ENCODE measurements at regions not wholly inside any gene's neighbourhood (a gene's known extent, or its start where the extent isn't known, plus 50 kb on each side); places are given as distances from the start of the nearest gene placed in this dataset.

DNA sequence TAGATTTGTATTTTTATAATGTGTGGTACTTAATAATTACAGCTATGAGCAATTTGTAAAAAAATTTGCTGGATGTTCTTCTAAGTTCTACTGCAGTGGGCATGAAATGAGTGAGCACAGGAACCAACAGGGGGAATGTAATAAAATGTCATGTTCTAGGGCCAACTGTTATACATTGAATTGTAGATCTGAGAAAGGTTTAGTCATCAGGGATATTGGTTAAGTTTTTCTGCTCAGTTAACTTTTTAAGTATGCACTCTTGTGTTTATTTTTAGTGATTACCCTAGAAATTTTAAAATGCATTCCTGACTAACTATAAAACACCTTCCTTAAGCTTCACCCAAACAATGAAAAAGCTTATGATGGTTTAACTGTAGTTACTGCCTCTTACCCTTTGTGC is 101.8 kb downstream of the CAND1 start:
- peak; percentile 79 for DNase-seq

DNA sequence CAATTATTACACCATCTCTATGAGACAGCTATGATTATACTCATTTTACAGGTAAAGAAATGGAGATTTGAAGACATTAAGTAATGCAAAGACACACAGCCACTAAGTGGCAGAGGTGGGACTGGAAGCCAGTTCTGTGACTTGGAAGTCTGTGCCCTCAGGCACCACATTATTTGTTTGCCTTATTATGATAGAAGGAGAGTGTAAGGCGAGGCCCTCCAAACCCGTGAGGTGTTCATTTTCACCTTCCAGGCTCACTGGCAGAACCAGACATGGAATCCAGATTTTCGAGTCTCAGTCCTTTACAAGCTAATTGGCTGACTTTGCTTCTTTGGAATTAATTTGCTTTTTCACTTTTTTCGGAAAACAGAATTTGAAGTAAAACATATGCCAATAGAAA is 107.9 kb downstream of the CAND1 start:
- no peak for DNase-seq

DNA sequence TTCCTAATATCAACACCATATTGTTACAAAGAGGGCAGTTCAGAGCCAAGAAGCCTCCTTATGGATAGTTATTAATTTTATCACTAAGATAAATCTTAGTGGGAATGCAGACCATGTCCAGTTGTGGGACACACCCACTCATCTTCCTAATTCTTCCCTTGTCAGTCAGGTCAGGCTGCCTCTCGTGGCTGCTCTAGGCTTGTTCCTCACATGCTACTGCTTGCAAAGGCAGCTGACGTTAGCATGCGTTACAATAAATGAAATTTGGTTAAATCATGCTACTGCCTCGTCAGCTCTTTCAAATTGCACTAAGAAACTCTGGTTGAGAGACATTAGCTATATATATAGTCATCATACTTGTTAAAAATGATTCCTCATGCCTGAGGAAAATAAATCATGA is 108.4 kb downstream of the CAND1 start:
- no peak for DNase-seq

DNA sequence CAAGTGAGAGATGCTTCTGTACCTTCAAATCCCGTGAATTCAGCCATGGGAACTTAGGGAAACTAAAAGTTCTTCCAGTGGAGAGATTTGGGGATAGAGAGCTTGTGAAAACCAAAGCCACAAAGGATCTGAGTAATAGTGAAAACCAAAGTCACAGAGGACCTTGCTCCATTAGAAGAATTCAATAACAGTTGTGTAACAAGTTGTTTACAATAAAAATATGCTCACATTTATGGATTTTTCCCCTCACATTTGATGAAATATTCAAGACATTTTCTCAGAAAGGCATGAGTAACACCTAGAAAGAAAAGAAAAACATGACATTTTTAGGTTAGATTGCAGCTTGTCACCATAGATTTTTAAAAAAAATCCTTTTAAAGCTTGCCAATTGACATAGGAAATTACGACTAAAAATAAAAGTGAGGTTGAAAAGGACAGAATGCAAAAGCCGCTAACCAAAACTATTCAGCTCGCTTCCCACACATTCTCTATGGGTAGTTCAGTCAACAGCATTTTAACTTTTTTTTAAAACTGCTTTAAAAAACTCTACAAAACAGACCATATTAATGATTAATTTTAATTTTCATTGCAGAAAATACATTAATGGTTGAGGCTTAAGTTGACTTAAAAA is 113.2 kb downstream of the CAND1 start:
- DNase-seq = no peak

DNA sequence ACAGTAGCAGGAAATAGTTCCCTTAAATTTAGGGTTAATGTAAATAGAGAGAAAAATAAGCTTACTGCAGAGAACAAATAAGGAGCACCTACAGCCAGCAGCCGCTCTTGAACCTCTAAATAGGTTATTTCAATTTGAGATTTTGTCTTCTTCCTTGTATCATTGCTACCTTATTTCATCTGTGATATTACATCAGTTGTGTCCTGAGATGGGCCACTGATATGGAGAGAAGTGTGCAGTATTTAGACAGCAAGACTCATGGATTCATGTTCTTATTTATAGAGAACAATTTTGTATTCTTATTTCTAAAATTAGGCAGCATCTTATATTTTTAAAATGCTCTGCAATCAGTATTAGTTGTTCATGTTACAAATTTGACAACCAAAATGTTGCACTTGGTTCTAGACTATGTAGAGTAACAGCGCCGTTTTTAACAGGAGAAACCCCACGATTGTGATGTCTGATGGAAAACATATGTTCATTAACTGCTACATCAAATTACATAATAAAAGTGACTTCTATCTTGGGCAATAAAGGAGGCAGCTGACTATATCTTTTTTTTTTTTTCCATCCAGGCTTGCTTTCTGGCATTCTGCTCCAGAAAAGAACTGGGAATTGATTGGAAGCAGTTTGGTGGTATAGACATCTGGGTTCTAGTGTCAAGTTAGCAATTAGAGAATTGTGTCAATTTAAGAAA is 117.9 kb downstream of the CAND1 start:
- no peak for DNase-seq

DNA sequence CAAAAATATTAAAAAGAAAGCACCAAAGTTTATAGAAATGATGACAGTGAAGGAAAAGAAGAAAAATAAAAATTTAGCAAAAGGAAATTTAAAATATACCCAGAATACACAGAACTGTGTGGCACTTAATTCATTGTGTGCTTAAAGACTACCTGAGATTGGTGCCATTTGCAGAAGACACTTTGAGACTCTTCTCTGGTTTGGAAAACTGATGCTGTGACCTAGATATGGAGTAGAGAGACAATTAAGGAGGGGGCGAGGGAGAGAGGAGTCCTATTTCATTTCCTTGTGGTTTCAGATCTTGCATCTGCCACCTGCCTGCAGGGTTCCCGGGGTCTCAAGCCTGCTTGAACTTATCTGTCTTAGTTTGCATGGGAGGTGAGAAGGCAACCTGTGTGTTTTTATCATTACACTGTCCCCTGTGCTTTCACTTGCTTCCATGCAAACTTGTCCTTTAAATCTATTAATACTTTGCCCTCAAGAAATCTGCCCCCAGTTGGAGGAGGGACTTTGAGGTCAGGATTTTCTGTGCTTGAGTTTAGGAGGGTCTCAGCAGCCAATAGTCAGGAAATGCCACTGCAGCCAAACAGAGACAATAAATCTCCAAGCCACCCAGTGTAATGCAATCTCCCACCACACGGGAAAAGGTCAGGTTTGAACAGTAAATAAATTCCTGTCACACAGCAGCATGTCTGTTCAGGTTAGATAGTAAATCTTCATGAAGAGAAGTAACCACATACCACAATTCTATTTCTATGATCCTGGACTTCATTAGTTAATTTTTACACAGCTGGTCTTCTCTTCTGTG is 119.4 kb downstream of the CAND1 start:
- peak; percentile 57 for DNase-seq

DNA sequence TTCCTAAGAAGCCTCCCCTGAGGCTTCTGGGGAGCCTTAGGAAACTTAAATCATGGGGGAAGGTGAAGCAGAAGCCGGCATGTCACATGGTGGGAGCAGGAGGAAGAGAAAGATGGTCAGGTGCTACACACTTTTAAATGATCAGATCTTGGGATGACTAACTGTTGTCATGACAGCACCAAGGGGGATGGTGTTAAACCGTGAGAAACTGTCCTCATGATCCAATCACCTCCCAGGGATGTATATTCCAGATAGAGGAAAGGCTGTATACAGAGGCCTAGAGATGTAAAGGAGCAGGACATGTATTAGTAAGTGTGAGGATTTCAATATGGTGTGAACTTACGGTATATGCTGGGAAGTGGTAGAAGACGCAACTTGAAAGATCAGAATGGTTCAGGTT is 121.1 kb downstream of the CAND1 start:
- no peak for DNase-seq

DNA sequence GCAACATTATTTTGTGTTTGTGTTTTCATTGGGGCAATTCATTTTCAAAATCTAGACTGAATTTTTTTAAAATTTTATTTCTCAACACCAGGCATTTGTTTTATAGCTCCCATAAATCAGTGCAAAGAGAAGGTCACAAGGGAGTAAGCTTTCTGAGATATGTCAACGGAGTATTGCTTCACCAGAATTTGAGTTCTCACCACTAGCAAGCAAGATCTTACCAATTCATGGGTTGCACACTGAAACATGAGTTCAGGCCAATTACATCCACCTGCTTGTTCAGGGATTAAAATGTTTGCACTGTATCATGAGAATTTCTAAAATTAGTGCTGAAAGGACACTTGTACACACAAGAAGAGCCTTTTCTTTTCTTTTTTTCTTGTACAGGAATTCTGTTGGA is 121.9 kb downstream of the CAND1 start:
- DNase-seq = no peak

DNA sequence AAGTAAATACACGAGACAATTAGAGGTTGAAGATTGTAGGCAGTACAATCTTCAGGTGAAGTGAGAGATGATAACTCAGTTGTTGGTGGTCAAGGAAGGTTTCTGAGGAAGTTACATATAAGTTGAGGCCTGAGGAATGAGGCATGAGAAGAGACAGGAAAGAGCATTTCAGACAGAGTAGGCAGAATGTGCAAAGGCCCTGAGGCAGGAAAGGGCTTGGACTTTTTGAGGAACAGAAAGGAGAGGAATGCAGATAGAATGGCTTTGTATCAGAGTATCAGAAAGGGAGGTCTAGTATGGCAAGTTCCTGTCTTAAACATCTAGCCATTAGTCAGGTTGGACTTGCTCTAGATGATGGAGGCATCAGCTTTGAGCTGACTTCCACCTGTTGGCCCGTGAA is 122.5 kb downstream of the CAND1 start:
- DNase-seq = no peak

DNA sequence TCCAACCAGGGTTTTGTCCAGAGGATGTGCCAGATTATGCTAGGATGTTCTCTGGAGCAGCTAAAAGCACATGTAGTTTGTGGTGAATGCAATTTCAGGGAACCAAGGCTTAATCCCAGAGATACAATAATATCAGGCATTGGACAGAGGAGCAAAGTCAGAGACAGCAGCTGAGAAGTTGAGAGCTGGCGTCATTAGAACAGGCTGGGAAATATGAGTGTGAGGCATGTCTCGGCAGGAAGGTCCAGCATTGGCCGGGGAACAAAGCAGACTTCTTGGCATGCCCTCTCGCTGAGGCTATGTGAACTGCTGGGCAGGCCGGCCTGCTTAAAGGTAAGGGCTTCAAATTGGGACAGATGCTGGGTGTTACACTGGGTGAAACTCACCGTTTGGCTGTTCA is 125.4 kb downstream of the CAND1 start:
- DNase-seq = no peak

DNA sequence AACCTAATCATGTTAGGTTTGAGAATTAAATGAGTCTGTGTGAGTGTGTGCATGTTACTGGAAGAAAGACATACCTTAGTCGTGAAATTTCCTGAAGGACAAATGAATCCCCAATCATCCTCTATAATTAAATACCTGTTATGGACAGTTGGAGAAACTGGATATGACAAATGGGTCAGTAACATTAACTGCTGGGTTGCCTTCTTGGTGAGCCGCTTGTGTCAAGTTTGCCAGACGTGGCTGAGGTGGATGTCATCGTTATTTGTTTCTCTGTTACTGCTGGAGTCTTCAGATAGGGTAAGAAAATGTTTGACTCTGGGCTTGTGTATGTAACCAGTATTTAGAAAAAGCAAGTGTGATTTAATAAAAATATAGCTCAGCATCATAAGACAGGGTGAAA is 131.6 kb downstream of the CAND1 start:
- no peak for DNase-seq

DNA sequence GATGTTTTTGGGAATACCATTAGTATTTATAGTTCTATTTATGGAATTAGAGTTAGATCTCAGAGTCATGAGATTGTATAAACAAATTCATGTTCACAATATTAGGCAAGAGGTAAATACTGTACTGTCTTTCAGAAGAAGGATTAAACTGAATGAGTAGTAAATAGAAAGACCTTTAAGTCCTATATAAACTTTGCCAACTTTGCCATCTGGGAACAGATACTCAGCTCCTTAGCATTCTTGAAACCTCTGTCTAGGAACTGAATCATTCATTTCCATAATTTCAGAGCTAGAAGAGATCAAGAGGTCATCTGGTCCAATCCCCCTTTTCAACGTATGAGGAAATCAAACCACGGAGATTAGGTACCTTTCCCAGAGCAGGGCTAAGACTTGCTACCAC is 141.1 kb downstream of the CAND1 start:
- DNase-seq = no peak

DNA sequence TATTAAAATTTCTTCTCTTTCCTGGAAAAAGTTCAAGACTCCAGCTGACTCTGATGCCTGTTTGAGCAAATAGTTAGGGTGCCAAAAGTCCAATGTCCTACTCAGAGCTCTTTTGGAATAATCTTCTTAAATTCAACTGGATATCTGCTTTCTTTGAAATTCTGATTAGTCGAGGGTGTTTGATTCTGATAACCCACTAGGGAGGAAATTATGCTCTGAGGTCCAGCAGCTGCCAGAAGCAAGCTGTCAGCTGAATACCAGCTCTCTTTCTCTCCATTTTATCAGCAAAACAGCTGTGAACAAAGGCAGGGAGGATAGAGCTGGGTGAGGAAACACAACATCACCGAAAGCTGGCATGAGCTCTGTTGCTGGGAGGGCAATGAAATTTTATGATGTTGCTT is 141.5 kb downstream of the CAND1 start:
- no peak for DNase-seq

DNA sequence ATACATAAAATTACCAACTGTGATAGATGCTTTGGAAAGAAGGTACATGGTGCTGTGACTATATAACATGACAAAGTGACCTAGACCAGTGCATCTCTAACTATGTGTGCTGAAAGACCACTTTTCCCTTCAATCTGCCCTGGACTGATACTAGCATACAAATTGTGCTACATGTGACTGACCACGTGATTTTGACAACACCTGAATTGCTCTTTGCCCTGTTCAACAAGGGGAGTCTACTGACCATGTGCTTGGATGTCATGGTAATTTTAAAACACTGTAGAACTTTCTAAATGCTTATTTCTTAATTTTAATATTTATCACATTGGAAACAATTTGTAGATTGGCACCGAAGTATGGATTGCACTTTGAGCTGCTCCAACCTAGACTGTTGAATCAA is 142.4 kb downstream of the CAND1 start:
- no peak for DNase-seq

DNA sequence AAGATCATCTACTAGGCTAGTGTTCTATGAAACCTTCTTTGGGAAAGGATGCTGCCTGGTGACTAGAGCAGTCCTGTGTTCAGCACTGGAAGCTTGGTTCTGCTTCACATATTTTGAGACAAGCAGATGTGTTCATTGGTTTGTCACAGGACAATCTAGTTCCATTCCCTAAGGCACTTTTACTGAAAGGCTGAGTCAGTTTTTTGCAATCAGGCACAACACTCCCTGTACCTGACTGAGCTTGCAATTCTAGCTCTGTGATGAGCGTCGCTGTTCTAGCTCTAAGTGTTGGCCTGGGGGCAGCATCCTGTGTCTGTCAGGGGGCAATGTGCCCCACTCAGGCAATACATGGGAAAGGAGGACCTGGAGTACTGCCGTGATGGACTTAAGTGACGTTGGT is 144.4 kb downstream of the CAND1 start:
- no peak for DNase-seq

DNA sequence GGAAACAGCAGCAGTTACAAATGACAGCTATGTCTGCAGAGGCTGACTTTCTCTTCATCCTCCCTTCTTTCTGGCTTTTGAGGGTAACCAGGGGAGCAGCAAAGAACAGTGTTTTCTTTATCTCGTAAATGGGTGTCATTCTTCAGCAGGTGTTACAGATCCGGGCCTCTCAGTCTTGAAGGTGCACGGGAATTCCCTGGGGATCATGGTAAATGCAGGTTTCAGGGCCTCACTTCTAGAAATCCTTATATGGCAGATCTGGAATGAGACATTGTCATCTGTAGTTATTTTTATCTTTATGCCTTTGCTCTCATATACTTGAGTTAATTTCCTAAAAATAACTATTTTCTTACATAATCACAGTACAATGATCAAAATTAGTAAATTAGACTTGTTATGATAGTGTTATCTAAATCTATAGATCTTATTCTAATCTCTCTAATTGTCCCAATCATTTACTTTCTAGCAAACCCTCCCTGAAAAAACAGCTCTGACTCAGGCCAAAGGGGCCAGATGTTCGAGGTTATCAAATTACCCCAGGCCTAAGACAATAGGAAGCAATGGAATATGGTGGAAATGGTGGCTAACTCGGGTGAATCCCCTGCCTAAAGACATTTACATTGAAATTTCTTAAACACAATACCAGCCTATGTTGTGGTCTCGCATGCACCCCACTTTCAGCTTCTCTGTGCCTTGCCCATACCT is 145.0 kb downstream of the CAND1 start:
- no peak for DNase-seq

DNA sequence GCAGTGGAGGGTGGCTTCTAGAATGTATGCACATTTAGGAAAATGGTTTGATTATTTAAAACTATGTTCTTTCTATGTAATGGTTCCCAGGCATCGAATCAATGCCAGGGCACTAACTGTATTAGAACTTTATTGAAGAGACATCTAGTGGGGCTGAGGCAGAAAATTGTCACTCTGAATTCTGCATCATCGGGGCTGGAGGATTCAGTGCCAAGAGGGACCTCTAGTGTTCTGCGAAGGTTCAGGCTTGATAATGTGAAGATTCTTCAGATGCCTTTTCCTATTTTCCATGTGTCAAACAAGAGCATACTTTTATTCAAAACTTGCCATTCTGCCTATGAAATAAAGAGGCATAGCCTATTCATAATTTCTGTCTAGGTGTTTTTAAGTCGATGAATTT is 146.3 kb downstream of the CAND1 start:
- peak; percentile 79 for DNase-seq

DNA sequence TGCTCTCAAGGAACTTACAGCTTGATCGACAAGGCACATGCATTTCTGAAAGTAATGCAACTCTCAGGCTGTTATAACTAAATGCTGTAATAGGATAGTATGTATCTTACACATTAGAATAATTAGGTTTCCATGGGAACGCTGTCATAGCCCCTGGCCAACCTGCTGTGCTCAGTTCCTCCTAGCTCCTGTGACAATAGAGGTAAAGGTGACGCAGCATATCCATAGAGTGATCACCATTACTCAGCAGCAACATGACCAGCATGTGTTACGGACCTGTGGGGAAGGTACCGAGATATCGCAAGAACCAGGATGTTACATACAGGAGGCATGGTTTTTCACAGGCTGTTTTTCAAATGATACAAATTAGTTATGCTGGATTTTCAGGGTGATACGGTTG is 150.7 kb downstream of the CAND1 start:
- no peak for DNase-seq

DNA sequence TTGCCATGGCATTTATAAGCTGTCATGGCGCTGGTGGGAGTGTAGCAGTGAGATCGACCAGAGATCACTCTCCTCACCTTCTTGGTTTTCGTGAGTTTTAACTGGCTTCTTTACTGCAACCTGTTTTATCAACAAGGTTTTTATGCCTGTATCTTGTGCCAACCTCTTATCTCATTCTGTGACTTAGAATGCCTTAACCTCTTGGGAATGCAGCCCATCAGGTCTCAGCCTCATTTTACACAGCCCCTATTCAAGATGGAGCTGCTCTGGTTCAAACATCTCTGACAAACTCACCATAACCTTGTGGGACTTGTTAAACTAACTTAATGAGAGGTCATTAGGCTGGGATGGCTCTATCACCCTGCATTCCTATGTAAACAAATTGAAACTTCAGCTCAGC is 151.3 kb downstream of the CAND1 start:
- no peak for DNase-seq

DNA sequence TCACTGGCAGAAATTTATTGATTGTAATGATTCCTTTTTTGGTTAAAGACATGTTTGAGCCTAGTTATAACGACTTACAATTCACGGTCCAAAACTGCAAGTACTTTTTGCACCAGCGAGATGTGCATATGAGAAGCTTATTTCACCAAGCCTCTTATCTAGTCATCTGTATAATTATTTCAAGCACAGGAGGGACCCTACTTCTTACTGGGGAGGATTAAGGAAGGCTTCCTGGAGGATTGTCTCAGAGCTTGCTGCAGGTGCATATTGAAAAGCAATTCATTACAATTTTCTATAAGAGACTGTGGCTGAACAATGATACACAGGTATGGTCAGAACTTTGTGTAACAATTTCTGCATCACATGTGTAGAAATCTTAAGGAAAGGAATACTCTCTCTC is 152.9 kb downstream of the CAND1 start:
- DNase-seq = no peak

DNA sequence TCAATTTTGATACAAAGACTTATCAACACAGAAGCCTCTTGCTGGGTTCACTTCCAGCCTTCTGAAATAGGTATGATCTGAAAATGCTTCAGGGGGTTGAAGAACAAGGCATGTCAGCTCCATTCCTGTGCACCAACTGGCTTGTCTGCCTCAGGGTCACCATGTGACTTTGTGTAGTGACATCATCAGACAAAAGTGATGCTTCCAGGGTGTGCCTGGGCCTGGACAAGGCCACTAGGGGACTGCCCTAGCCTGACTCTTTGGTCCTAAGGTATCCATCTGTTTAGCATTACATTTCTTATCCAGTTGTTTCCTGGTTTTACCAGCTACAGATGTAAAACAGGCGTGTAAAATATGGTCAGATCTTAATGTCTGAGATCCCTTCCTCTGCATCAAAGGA is 155.6 kb downstream of the CAND1 start:
- DNase-seq = no peak

DNA sequence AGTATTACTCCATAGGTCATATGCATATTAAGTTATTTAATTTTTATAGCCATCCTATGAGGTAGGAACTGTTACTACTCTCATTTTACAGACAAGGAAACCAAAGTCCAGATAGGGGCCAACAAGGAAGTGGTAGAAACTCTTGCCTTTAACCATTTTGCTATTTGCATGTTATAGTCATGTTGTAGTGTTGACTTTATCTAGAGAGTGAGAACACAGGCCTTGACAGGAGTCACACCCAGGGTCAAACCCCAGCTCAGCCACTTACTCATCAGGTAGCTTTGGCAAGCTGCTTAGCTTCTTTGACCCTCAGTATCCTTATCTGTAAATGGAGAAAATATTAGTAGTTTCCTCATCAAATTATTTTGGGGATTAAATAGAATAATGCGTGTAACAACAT is 156.2 kb downstream of the CAND1 start:
- DNase-seq = no peak

DNA sequence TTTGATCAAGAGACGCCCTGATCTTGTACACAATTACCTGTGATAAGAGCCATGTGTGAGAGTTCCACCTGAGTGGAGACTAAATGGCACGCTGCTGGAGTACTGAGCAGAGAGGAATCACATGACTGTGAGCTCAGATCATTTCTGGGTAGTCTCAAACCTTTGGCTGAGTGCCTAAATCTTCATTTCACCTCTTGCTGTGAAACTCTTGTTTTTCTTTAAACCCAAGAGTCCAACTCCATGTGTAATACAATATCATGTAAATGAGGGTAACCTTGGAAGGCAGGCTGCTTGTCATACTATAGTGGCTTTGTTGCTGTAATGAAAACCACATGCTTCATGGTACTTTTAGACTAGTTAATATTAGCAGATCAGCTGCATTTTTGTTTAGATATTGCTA is 156.9 kb downstream of the CAND1 start:
- DNase-seq = peak; percentile 48

DNA sequence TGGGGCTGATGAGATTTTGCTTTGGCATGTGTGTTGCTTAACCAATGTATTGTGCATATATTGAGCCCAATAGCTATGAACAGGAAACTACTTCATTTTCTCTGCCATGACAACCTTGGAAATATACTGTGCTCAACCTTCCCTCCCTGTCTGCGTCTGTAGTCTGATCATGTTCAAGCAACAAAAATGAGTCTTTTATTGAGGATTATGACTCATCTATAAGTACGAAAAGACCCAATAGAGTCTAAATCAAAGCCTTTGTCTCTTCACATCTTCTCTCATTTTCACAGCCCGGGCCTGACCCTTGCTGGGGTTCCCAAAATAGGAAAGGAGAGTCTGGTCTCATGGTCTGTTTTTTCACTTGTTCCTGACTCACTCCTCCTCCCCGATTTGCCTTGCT is 158.2 kb downstream of the CAND1 start:
- no peak for DNase-seq
